NB4 (cell line): ENCODE measurements at regions not wholly inside any gene's neighbourhood (a gene's known extent, or its start where the extent isn't known, plus 50 kb on each side); places are given as distances from the start of the nearest gene placed in this dataset.

Source experiments
- CTCF ChIP-seq: IDR thresholded peaks from one replicate; pipeline ENCODE4 v1.5.1; 2012; ENCODE audit warnings: low read depth, low read length
- POLR2A ChIP-seq: IDR thresholded peaks from 2 replicates; pipeline ENCODE4 v1.6.1; 2011; ENCODE audit warnings: mild to moderate bottlenecking; ENCODE audit not compliant: insufficient read length; ENCODE audit errors: extremely low read depth

GRCh38 chr9:82454509-82455190, 466.1 kb downstream of the SPATA31D1 start:
- TF ChIP-seq CTCF (no peak), POLR2A (no peak)
